ENCODE measurements at regions not wholly inside any gene's neighbourhood (a gene's known extent, or its start where the extent isn't known, plus 50 kb on each side); places are given as distances from the start of the nearest gene placed in this dataset.

- H3K4me1 ChIP-seq = no peaks in the 10 kb centered on the region
- H3K27ac ChIP-seq = no peak overlapping the region
- 73 to 89% (median 76%) methylated on average over 1 of the region's 1 CpG for WGBS, 4 donors
- no peak overlapping the region for H3K4me3 ChIP-seq
- no peak for ATAC-seq
- TF ChIP-seq POLR2A (IDR thresholded peaks at IDR 0.05) (no peak), CTCF (IDR thresholded peaks at IDR 0.05) (no peak)
- H3K9me3 ChIP-seq = peaks cover 0 to 6% (median 0%) of the 10 kb centered on the region in 12 donors
- intact Hi-C loops (cut with DNase I) = no loop called here
- H3K27me3 ChIP-seq = no peaks in the 10 kb centered on the region
- no peaks in the 10 kb centered on the region for H3K36me3 ChIP-seq
- DNase-seq = no peak
Measured at GRCh38 chr21:21807598-21807903, 809.3 kb downstream of the NCAM2 start.

- TF ChIP-seq POLR2A (IDR thresholded peaks at IDR 0.05) = no peak
- TF ChIP-seq CTCF (IDR thresholded peaks at IDR 0.05) = no peak
- 78 to 83% (median 81%) methylated on average over 2 of the region's 2 CpGs for WGBS, 4 donors
- no peaks in the 10 kb centered on the region for H3K4me1 ChIP-seq
- DNase-seq = no peak
- no peaks in the 10 kb centered on the region for H3K27me3 ChIP-seq
- H3K4me3 ChIP-seq = no peak overlapping the region
- H3K27ac ChIP-seq = no peak overlapping the region
- no peaks in the 10 kb centered on the region for H3K36me3 ChIP-seq
- ATAC-seq = no peak
- no peaks in the 10 kb centered on the region for H3K9me3 ChIP-seq
- intact Hi-C loops (cut with DNase I) = no loop called here
Measured at GRCh38 chr21:21813289-21813688, 815.1 kb downstream of the NCAM2 start.

GRCh38 chr21:21813934-21814333 lies 815.7 kb downstream of the NCAM2 start:
- ATAC-seq = no peak
- intact Hi-C loops (cut with DNase I) = no loop called here
- Histone ChIP-seq H3K4me1 (no peaks in the 10 kb centered on the region), H3K27ac (no peak overlapping the region), H3K36me3 (no peaks in the 10 kb centered on the region), H3K4me3 (no peak overlapping the region), H3K9me3 (no peaks in the 10 kb centered on the region), H3K27me3 (no peaks in the 10 kb centered on the region)
- no peak for DNase-seq
- TF ChIP-seq CTCF (IDR thresholded peaks at IDR 0.05) = no peak
- no peak for TF ChIP-seq POLR2A (IDR thresholded peaks at IDR 0.05)

- H3K4me3 ChIP-seq = no peak overlapping the region
- WGBS, 4 donors = 47 to 57% (median 53%) methylated on average over 4 of the region's 4 CpGs
- TF ChIP-seq POLR2A (IDR thresholded peaks at IDR 0.05) (no peak), CTCF (IDR thresholded peaks at IDR 0.05) (no peak)
Measured at GRCh38 chr21:21816778-21817177, 818.6 kb downstream of the NCAM2 start.

More at GRCh38 chr21:21816778-21817177, 818.6 kb downstream of the NCAM2 start:
- intact Hi-C loops (cut with DNase I) = no loop called here
- Histone ChIP-seq H3K27ac (no peak overlapping the region), H3K4me1 (no peaks in the 10 kb centered on the region), H3K9me3 (peaks cover 0 to 6% (median 0%) of the 10 kb centered on the region in 12 donors), H3K36me3 (no peaks in the 10 kb centered on the region), H3K27me3 (no peaks in the 10 kb centered on the region)
- ATAC-seq = no peak
- no peak for DNase-seq
